ENCODE measurements at regions not wholly inside any gene's neighbourhood (a gene's known extent, or its start where the extent isn't known, plus 50 kb on each side); places are given as distances from the start of the nearest gene placed in this dataset.
"Not testable (repeated sequence)": the region's sequence is repeated elsewhere in the genome, so short reads cannot be mapped to it uniquely, and the experiment has no call there.

GRCh38 chr3:106421909-106422308, 553.1 kb upstream of the CBLB start:
- DNase-seq = no peak

- no peak for DNase-seq
These were observed 554.8 kb upstream of the CBLB start for GRCh38 chr3:106423321-106424225.

GRCh38 chr3:106425026-106425425, 556.2 kb upstream of the CBLB start:
- DNase-seq = peak; percentile 39

GRCh38 chr3:106425916-106426315, 557.1 kb upstream of the CBLB start:
- DNase-seq = no peak

GRCh38 chr3:106428565-106428994, 559.8 kb upstream of the CBLB start:
- peak; percentile 99 for DNase-seq

GRCh38 chr3:106431721-106432120, 562.9 kb upstream of the CBLB start:
- no peak for DNase-seq

GRCh38 chr3:106435899-106436453, 567.2 kb upstream of the CBLB start:
- no peak for DNase-seq

- no peak for DNase-seq
These were observed 570.1 kb upstream of the CBLB start for GRCh38 chr3:106438887-106439286.

GRCh38 chr3:106440672-106441071, 571.9 kb upstream of the CBLB start:
- DNase-seq = peak; percentile 56

GRCh38 chr3:106446271-106446670, 577.5 kb upstream of the CBLB start:
- DNase-seq = no peak

GRCh38 chr3:106447723-106448301, 579.0 kb upstream of the CBLB start:
- DNase-seq = no peak

GRCh38 chr3:106448372-106448966, 579.7 kb upstream of the CBLB start:
- DNase-seq = not testable (repeated sequence)

GRCh38 chr3:106452096-106452495, 583.3 kb upstream of the CBLB start:
- DNase-seq = no peak

GRCh38 chr3:106454497-106454896, 585.7 kb upstream of the CBLB start:
- no peak for DNase-seq

- peak; percentile 68 for DNase-seq
These were observed 588.7 kb upstream of the CBLB start for GRCh38 chr3:106457281-106458180.

GRCh38 chr3:106458952-106459351, 590.1 kb upstream of the CBLB start:
- DNase-seq = no peak

- DNase-seq = no peak
These were observed 598.1 kb upstream of the CBLB start for GRCh38 chr3:106466881-106467280.

GRCh38 chr3:106473576-106474475, 605.0 kb upstream of the CBLB start:
- no peak for DNase-seq

GRCh38 chr3:106482451-106482850, 613.6 kb upstream of the CBLB start:
- no peak for DNase-seq

GRCh38 chr3:106485217-106485616, 616.4 kb upstream of the CBLB start:
- DNase-seq = no peak

- DNase-seq = no peak
These were observed 617.0 kb upstream of the CBLB start for GRCh38 chr3:106485802-106486201.
